Endothelial cell of umbilical vein (primary cell): ENCODE measurements at regions not wholly inside any gene's neighbourhood (a gene's known extent, or its start where the extent isn't known, plus 50 kb on each side); places are given as distances from the start of the nearest gene placed in this dataset.

Experiments
- BruUV-seq: library from RNA; stranded (reverse); fragments of 400-500 nt; replicated peaks from 2 replicates; lab custom pipeline; 2021; lab: Mats Ljungman, UMichigan
- CTCF ChIA-PET: fragments of 300-600, 350-600 bp; sonication (Branson Sonifier 250); formaldehyde crosslinking; loops from one replicate; lab custom pipeline; 2021; ENCODE audit warnings: antibody characterized with exemption, inconsistent platforms; lab: Charles Lee
- POLR2A ChIA-PET: fragments of 300-600, 350-600 bp; sonication (Branson Sonifier 250); formaldehyde crosslinking; loops from one replicate; lab custom pipeline; 2021; ENCODE audit warnings: antibody characterized with exemption, inconsistent platforms; lab: Charles Lee
- DNase-seq: peaks from one replicate; pipeline ENCODE4 v3.0.0-alpha.2; 2011; ENCODE audit warnings: low read depth, low spot score
- FAIRE-seq: peaks from 2 replicates; lab custom pipeline; 2011; peaks lifted over from hg19 to GRCh38; lab: Jason Lieb, UNC
- H2AFZ ChIP-seq: 2 replicates; pipeline ENCODE4 v1.6.0; 2012; ENCODE audit warnings: low read depth, low read length, control low read depth, inconsistent platforms
- H3K27ac ChIP-seq: 2 replicates; pipeline ENCODE4 v1.5.1; 2011; ENCODE audit warnings: low read depth, mild to moderate bottlenecking, control low read depth, low read length, moderate library complexity; ENCODE audit not compliant: insufficient read depth
- H3K27me3 ChIP-seq, 2 experiments: 2 replicates each; pipeline versions ENCODE4 v1.6.0 to v1.6.1; 2011; ENCODE audit warnings: low read length in 2 of 2, mixed read lengths in 1 of 2; ENCODE audit not compliant: control insufficient read depth in 2 of 2, insufficient read depth in 2 of 2
- H3K36me3 ChIP-seq, 2 experiments: 2 replicates in 1 of 2; 3 replicates in 1 of 2; pipeline ENCODE4 v1.5.1; 2011; ENCODE audit warnings: low read length in 2 of 2, mild to moderate bottlenecking in 1 of 2, moderate library complexity in 1 of 2; ENCODE audit not compliant: control insufficient read depth in 2 of 2, insufficient read depth in 2 of 2; ENCODE audit errors: extremely low read depth in 1 of 2
- H3K4me1 ChIP-seq: 3 replicates; pipeline ENCODE4 v1.5.1; 2011; ENCODE audit warnings: mild to moderate bottlenecking, low read length; ENCODE audit not compliant: control insufficient read depth, insufficient read depth; ENCODE audit errors: extremely low read depth
- H3K4me2 ChIP-seq: 2 replicates; pipeline ENCODE4 v1.6.1; 2011; ENCODE audit warnings: low read length, control low read depth, mixed read lengths; ENCODE audit not compliant: insufficient read depth
- H3K4me3 ChIP-seq, 3 experiments: fragments of 200-600 bp in 1 of 3; sonication (generic), shearing (Covaris generic) in 1 of 3; replicated peaks in 1 of 3; 2 replicates each; pipeline ENCODE4 v1.5.1; 2011 to 2016; ENCODE audit warnings: control low read depth in 3 of 3, low read length in 3 of 3, mild to moderate bottlenecking in 2 of 3, inconsistent platforms in 1 of 3, low read depth in 1 of 3, moderate library complexity in 1 of 3; ENCODE audit not compliant: insufficient read depth in 1 of 3
- H3K79me2 ChIP-seq: 2 replicates; pipeline ENCODE4 v1.6.0; 2012; ENCODE audit warnings: low read length, inconsistent platforms; ENCODE audit not compliant: control insufficient read depth, insufficient read depth
- H3K9ac ChIP-seq: replicated peaks from 2 replicates; pipeline ENCODE3; 2011; ENCODE audit warnings: low read length, control low read depth; ENCODE audit not compliant: insufficient read depth; ENCODE audit errors: extremely low read depth
- H3K9me1 ChIP-seq: replicated peaks from 3 replicates; pipeline ENCODE4 v1.6.0; 2011; ENCODE audit warnings: mild to moderate bottlenecking, low read length; ENCODE audit not compliant: control insufficient read depth, insufficient read depth; ENCODE audit errors: extremely low read depth
- H3K9me3 ChIP-seq: replicated peaks from 2 replicates; pipeline ENCODE4 v1.5.1; 2012; ENCODE audit warnings: low read length, inconsistent platforms; ENCODE audit not compliant: control insufficient read depth, insufficient read depth
- H4K20me1 ChIP-seq: replicated peaks from 2 replicates; pipeline ENCODE3; 2011; ENCODE audit warnings: mild to moderate bottlenecking, low read length; ENCODE audit not compliant: control insufficient read depth, insufficient read depth; ENCODE audit errors: extremely low read depth
- FOS ChIP-seq: IDR thresholded peaks from 2 replicates; pipeline ENCODE4 v1.6.1; 2011; ENCODE audit warnings: mild to moderate bottlenecking, low read length, moderate library complexity, borderline replicate concordance; ENCODE audit not compliant: insufficient read depth
- GATA2 ChIP-seq: IDR thresholded peaks from 2 replicates; pipeline ENCODE4 v1.7.0; 2011; ENCODE audit warnings: low read depth, mild to moderate bottlenecking, moderate library complexity, mixed read lengths, low read length; ENCODE audit not compliant: insufficient read length, insufficient read depth
- JUN ChIP-seq: IDR thresholded peaks from 2 replicates; pipeline ENCODE4 v1.6.1; 2011; ENCODE audit warnings: borderline replicate concordance, low read depth; ENCODE audit not compliant: insufficient read length, insufficient read depth
- POLR2A ChIP-seq: IDR thresholded peaks from 2 replicates; pipeline ENCODE4 v1.6.1; 2012; ENCODE audit warnings: low read depth, mild to moderate bottlenecking, control low read depth, low read length
- POLR2AphosphoS5 ChIP-seq: IDR thresholded peaks from 2 replicates; pipeline ENCODE4 v1.6.1; 2012; ENCODE audit warnings: low read depth, mild to moderate bottlenecking, control low read depth, low read length, moderate library complexity; ENCODE audit not compliant: insufficient read depth
- dilution Hi-C: fragments of 300-500 bp; cut with MboI; formaldehyde crosslinking; loops from one replicate; pipeline ENCODE4 v1.15.0; 2019; ENCODE audit warnings: low sequenced_read_pairs; ENCODE audit not compliant: extremely low pct_ligation_motif_present
- intact Hi-C: fragments of 100-400 bp; cut with micrococcal nuclease; formaldehyde crosslinking; loops from one replicate; pipeline ENCODE4 v1.10.0; 2022
- TF ChIP-seq, protein P1 (sequence below), 2 donors: IDR thresholded peaks; 1 replicate in 1 of 2; 2 replicates in 1 of 2; pipeline ENCODE4 v1.5.1; 2011; ENCODE audit warnings: low read length in 2 of 2, mild to moderate bottlenecking in 2 of 2, moderate library complexity in 2 of 2, control low read depth in 1 of 2, inconsistent platforms in 1 of 2, low read depth in 1 of 2; ENCODE audit not compliant: insufficient read depth in 1 of 2; ENCODE audit errors: extremely low read depth in 1 of 2
- TF ChIP-seq, protein P2 (sequence below): IDR thresholded peaks from 2 replicates; pipeline ENCODE4 v1.6.1; 2011; ENCODE audit not compliant: insufficient read depth, insufficient read length

DNA sequence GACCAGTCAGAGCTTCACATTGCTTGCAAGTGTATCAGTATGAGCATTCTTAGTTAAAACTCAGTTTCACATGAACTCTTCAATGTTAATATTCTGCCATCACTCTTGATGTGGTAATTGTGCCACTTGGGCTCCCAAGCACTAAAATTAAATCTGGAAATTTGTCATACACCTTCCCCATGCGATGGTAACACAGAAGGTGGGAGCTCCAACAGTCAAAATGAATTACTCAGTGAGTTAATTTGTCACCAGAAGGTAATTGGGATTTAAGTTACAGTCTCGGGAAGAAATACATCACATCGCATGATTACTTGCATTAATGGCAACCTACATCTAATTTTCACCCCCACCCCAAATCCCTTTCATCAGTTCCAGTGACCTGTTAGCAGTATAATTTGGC is 376.5 kb upstream of the DAB1 start:
- Histone ChIP-seq H3K79me2 (no peaks in the 10 kb centered on the region), H3K27ac (no peak overlapping the region), H3K4me2 (no peak overlapping the region), H3K27me3 (no peaks in the 10 kb centered on the region), H3K9me3 (peaks cover 5% of the 10 kb centered on the region), H3K9ac (no peak overlapping the region), H3K4me3 (no peak overlapping the region), H3K36me3 (no peaks in the 10 kb centered on the region), H3K9me1 (no peaks in the 10 kb centered on the region), H2AFZ (no peak overlapping the region), H4K20me1 (no peaks in the 10 kb centered on the region), H3K4me1 (no peaks in the 10 kb centered on the region)
- dilution Hi-C loops (no loop called here), intact Hi-C loops (no loop called here)
- no peak for DNase-seq
- BruUV-seq = no TSS peak
- ChIA-PET CTCF (no interaction called here), POLR2A (no interaction called here)
- TF ChIP-seq, protein P1, sequence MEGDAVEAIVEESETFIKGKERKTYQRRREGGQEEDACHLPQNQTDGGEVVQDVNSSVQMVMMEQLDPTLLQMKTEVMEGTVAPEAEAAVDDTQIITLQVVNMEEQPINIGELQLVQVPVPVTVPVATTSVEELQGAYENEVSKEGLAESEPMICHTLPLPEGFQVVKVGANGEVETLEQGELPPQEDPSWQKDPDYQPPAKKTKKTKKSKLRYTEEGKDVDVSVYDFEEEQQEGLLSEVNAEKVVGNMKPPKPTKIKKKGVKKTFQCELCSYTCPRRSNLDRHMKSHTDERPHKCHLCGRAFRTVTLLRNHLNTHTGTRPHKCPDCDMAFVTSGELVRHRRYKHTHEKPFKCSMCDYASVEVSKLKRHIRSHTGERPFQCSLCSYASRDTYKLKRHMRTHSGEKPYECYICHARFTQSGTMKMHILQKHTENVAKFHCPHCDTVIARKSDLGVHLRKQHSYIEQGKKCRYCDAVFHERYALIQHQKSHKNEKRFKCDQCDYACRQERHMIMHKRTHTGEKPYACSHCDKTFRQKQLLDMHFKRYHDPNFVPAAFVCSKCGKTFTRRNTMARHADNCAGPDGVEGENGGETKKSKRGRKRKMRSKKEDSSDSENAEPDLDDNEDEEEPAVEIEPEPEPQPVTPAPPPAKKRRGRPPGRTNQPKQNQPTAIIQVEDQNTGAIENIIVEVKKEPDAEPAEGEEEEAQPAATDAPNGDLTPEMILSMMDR (IDR thresholded peaks at IDR 0.05; ENCODE audit: extremely low read depth in 1 of 2, insufficient read depth in 1 of 2, low read depth in 1 of 2, low read length in 2 of 2) = no peak
- TF ChIP-seq, protein P2, sequence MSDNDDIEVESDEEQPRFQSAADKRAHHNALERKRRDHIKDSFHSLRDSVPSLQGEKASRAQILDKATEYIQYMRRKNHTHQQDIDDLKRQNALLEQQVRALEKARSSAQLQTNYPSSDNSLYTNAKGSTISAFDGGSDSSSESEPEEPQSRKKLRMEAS = no peak
- TF ChIP-seq POLR2AphosphoS5 (no peak), JUN (no peak), FOS (no peak), GATA2 (no peak), POLR2A (no peak)
- no peak for FAIRE-seq
